Testis (tissue), 2 donors: ENCODE measurements at regions not wholly inside any gene's neighbourhood (a gene's known extent, or its start where the extent isn't known, plus 50 kb on each side); places are given as distances from the start of the nearest gene placed in this dataset.

Experiments
- POLR2A ChIP-seq: fragments of 450-650 bp; IDR thresholded peaks from one replicate; pipeline ENCODE4 v1.6.1; 2017; ENCODE audit warnings: antibody characterized with exemption, mild to moderate bottlenecking, moderate library complexity
- TF ChIP-seq, protein P1 (sequence below), 3 experiments: fragments of 450-650 bp in 2 of 3; fragments of 200-600 bp in 1 of 3; sonication (generic) in 1 of 3; IDR thresholded peaks; one replicate each; pipeline ENCODE4 v1.5.1; 2016 to 2019; ENCODE audit warnings: antibody characterized with exemption in 3 of 3, mild to moderate bottlenecking in 2 of 3, moderate library complexity in 1 of 3

DNA sequence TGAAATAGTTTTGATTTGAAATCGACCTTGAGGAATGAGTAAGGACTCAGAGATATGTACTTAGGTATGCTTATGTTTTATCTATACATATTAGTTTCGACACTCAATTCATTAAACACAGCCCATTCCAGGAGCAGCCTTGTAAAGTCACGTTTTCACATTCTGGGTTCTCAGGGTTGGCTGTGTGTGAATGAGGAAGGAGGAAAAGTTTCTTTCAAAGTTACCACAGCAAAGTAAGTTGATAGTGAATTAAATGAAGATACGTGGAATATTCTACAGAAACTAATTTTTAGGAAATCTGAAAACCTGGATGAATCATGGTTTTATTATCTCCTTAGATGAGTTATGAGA is 133.5 kb downstream of the C3orf38 start:
- TF ChIP-seq, protein P1, sequence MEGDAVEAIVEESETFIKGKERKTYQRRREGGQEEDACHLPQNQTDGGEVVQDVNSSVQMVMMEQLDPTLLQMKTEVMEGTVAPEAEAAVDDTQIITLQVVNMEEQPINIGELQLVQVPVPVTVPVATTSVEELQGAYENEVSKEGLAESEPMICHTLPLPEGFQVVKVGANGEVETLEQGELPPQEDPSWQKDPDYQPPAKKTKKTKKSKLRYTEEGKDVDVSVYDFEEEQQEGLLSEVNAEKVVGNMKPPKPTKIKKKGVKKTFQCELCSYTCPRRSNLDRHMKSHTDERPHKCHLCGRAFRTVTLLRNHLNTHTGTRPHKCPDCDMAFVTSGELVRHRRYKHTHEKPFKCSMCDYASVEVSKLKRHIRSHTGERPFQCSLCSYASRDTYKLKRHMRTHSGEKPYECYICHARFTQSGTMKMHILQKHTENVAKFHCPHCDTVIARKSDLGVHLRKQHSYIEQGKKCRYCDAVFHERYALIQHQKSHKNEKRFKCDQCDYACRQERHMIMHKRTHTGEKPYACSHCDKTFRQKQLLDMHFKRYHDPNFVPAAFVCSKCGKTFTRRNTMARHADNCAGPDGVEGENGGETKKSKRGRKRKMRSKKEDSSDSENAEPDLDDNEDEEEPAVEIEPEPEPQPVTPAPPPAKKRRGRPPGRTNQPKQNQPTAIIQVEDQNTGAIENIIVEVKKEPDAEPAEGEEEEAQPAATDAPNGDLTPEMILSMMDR (IDR thresholded peaks at IDR 0.05) = no peak
- no peak for TF ChIP-seq POLR2A
